Activated CD4-positive, alpha-beta T cell treated with anti-CD3 and anti-CD28 coated beads, Interleukin-2, amount 50 U/mL, for 4 hours (primary cell): ENCODE measurements at regions not wholly inside any gene's neighbourhood (a gene's known extent, or its start where the extent isn't known, plus 50 kb on each side); places are given as distances from the start of the nearest gene placed in this dataset.

Source experiments
- DNase-seq, 2 experiments: peaks; one replicate each; pipeline ENCODE4 v3.0.0-alpha.2; 2020

- no peak for DNase-seq
Observed at GRCh38 chr5:141800617-141801016, 77.6 kb downstream of the PCDH1 start.

- no peak for DNase-seq
Observed at GRCh38 chr5:141799507-141800167, 78.6 kb downstream of the PCDH1 start.

- no peak for DNase-seq
Observed at GRCh38 chr5:141797425-141797824, 80.8 kb downstream of the PCDH1 start.

- no peak for DNase-seq
Observed at GRCh38 chr5:141795421-141795820, 82.8 kb downstream of the PCDH1 start.

GRCh38 chr5:141793881-141794280, 84.3 kb downstream of the PCDH1 start:
- no peak for DNase-seq

- no peak for DNase-seq
Observed at GRCh38 chr5:141793403-141793802, 84.8 kb downstream of the PCDH1 start.

- DNase-seq: no peak
Observed at GRCh38 chr5:141790630-141791029, 87.6 kb downstream of the PCDH1 start.

- DNase-seq: no peak
Observed at GRCh38 chr5:141789330-141789729, 88.9 kb downstream of the PCDH1 start.

- no peak for DNase-seq
Observed at GRCh38 chr5:141788296-141788970, 89.8 kb downstream of the PCDH1 start.

GRCh38 chr5:141787376-141787775, 90.8 kb downstream of the PCDH1 start:
- DNase-seq: no peak

- no peak for DNase-seq
Observed at GRCh38 chr5:141786700-141787099, 91.5 kb downstream of the PCDH1 start.

- no peak for DNase-seq
Observed at GRCh38 chr5:141785711-141786110, 92.5 kb downstream of the PCDH1 start.

GRCh38 chr5:141785135-141785534, 93.1 kb downstream of the PCDH1 start:
- DNase-seq: no peak

- DNase-seq: no peak
Observed at GRCh38 chr5:141784529-141784928, 93.7 kb downstream of the PCDH1 start.

- DNase-seq: no peak
Observed at GRCh38 chr5:141783947-141784296, 94.3 kb downstream of the PCDH1 start.

- DNase-seq: no peak
Observed at GRCh38 chr5:141783005-141783946, 94.9 kb downstream of the PCDH1 start.

- DNase-seq: no peak
Observed at GRCh38 chr5:141781910-141782309, 96.3 kb downstream of the PCDH1 start.

GRCh38 chr5:141780952-141781781, 97.0 kb downstream of the PCDH1 start:
- DNase-seq: no peak

- DNase-seq: no peak
Observed at GRCh38 chr5:141780240-141780951, 97.8 kb downstream of the PCDH1 start.

GRCh38 chr5:141779503-141779973, 97.5 kb upstream of the ARAP3 start:
- DNase-seq: no peak

- DNase-seq: no peak
Observed at GRCh38 chr5:141778683-141779082, 96.7 kb upstream of the ARAP3 start.

GRCh38 chr5:141778206-141778605, 96.2 kb upstream of the ARAP3 start:
- no peak for DNase-seq
